ENCODE measurements at regions not wholly inside any gene's neighbourhood (a gene's known extent, or its start where the extent isn't known, plus 50 kb on each side); places are given as distances from the start of the nearest gene placed in this dataset.

GRCh38 chr9:80698725-80699410 lies 990.5 kb downstream of the TLE1 start:
- Histone ChIP-seq H3K9ac (ENCODE audit: insufficient read length) (no peak overlapping the region), H3K27ac (no peak overlapping the region), H3K9me3 (ENCODE audit: low read depth, low read length) (no peaks in the 10 kb centered on the region), H3K36me3 (ENCODE audit: insufficient read depth, low read length) (no peaks in the 10 kb centered on the region), H3K4me3 (no peak overlapping the region)
- no peak for DNase-seq (ENCODE audit: low read depth, low spot score)
- no peak for TF ChIP-seq EZH2 (IDR thresholded peaks at IDR 0.05)

- Histone ChIP-seq H3K9me3 (ENCODE audit: low read depth, low read length) (no peaks in the 10 kb centered on the region), H3K9ac (ENCODE audit: insufficient read length) (no peak overlapping the region), H3K4me3 (no peak overlapping the region), H3K27ac (no peak overlapping the region), H3K36me3 (ENCODE audit: insufficient read depth, low read length) (no peaks in the 10 kb centered on the region)
- no peak for DNase-seq (ENCODE audit: low read depth, low spot score)
- no peak for TF ChIP-seq POLR2AphosphoS5 (IDR thresholded peaks at IDR 0.05; ENCODE audit: borderline replicate concordance, low read depth, low read length)
- TF ChIP-seq FOXP2 (optimal IDR thresholded peaks at IDR 0.05; ENCODE audit: control extremely low read depth, extremely low read length, insufficient read depth): no peak
- TF ChIP-seq EZH2 (IDR thresholded peaks at IDR 0.05): no peak
Observed at GRCh38 chr9:80692751-80693150, 996.6 kb downstream of the TLE1 start.

- H3K36me3 ChIP-seq (ENCODE audit: insufficient read depth, low read length): no peaks in the 10 kb centered on the region
Observed at GRCh38 chr9:80691229-80691628, 998.1 kb downstream of the TLE1 start.

GRCh38 chr9:80690349-80690939 lies 998.9 kb downstream of the TLE1 start:
- no peaks in the 10 kb centered on the region for H3K36me3 ChIP-seq (ENCODE audit: insufficient read depth, low read length)
- H3K27ac ChIP-seq: no peak overlapping the region
- no peak overlapping the region for H3K9ac ChIP-seq (ENCODE audit: insufficient read length)
- no peak overlapping the region for H3K4me3 ChIP-seq
- TF ChIP-seq EZH2 (IDR thresholded peaks at IDR 0.05) (no peak), FOXP2 (optimal IDR thresholded peaks at IDR 0.05; ENCODE audit: control extremely low read depth, extremely low read length, insufficient read depth) (no peak), POLR2AphosphoS5 (IDR thresholded peaks at IDR 0.05; ENCODE audit: borderline replicate concordance, low read depth, low read length) (no peak)
- no peaks in the 10 kb centered on the region for H3K9me3 ChIP-seq (ENCODE audit: low read depth, low read length)
- no peak for DNase-seq (ENCODE audit: low read depth, low spot score)

More at GRCh38 chr9:80691229-80691628, 998.1 kb downstream of the TLE1 start:
- Histone ChIP-seq H3K27ac (no peak overlapping the region), H3K9me3 (ENCODE audit: low read depth, low read length) (no peaks in the 10 kb centered on the region), H3K4me3 (no peak overlapping the region), H3K9ac (ENCODE audit: insufficient read length) (no peak overlapping the region)
- DNase-seq (ENCODE audit: low read depth, low spot score): no peak
- TF ChIP-seq POLR2AphosphoS5 (IDR thresholded peaks at IDR 0.05; ENCODE audit: borderline replicate concordance, low read depth, low read length) (no peak), EZH2 (IDR thresholded peaks at IDR 0.05) (no peak), FOXP2 (optimal IDR thresholded peaks at IDR 0.05; ENCODE audit: control extremely low read depth, extremely low read length, insufficient read depth) (no peak)

- H3K36me3 ChIP-seq (ENCODE audit: insufficient read depth, low read length): no peaks in the 10 kb centered on the region
- TF ChIP-seq FOXP2 (optimal IDR thresholded peaks at IDR 0.05; ENCODE audit: control extremely low read depth, extremely low read length, insufficient read depth) (no peak), POLR2AphosphoS5 (IDR thresholded peaks at IDR 0.05; ENCODE audit: borderline replicate concordance, low read depth, low read length) (no peak), EZH2 (IDR thresholded peaks at IDR 0.05) (no peak)
Observed at GRCh38 chr9:80679916-80680315, 1009.4 kb downstream of the TLE1 start.

GRCh38 chr9:80678906-80679305 lies 1010.4 kb downstream of the TLE1 start:
- Histone ChIP-seq H3K4me3 (no peak overlapping the region), H3K9ac (ENCODE audit: insufficient read length) (no peak overlapping the region), H3K36me3 (ENCODE audit: insufficient read depth, low read length) (no peaks in the 10 kb centered on the region), H3K9me3 (ENCODE audit: low read depth, low read length) (no peaks in the 10 kb centered on the region), H3K27ac (no peak overlapping the region)
- TF ChIP-seq FOXP2 (optimal IDR thresholded peaks at IDR 0.05; ENCODE audit: control extremely low read depth, extremely low read length, insufficient read depth) (no peak), EZH2 (IDR thresholded peaks at IDR 0.05) (no peak), POLR2AphosphoS5 (IDR thresholded peaks at IDR 0.05; ENCODE audit: borderline replicate concordance, low read depth, low read length) (no peak)
- no peak for DNase-seq (ENCODE audit: low read depth, low spot score)

More at GRCh38 chr9:80679916-80680315, 1009.4 kb downstream of the TLE1 start:
- Histone ChIP-seq H3K27ac (no peak overlapping the region), H3K9ac (ENCODE audit: insufficient read length) (no peak overlapping the region), H3K9me3 (ENCODE audit: low read depth, low read length) (no peaks in the 10 kb centered on the region), H3K4me3 (no peak overlapping the region)
- no peak for DNase-seq (ENCODE audit: low read depth, low spot score)

GRCh38 chr9:80673496-80673895 lies 1015.9 kb downstream of the TLE1 start:
- H3K27ac ChIP-seq: no peak overlapping the region
- H3K36me3 ChIP-seq (ENCODE audit: insufficient read depth, low read length): no peaks in the 10 kb centered on the region
- no peak overlapping the region for H3K9ac ChIP-seq (ENCODE audit: insufficient read length)
- DNase-seq (ENCODE audit: low read depth, low spot score): no peak
- H3K9me3 ChIP-seq (ENCODE audit: low read depth, low read length): no peaks in the 10 kb centered on the region
- H3K4me3 ChIP-seq: no peak overlapping the region
- TF ChIP-seq FOXP2 (optimal IDR thresholded peaks at IDR 0.05; ENCODE audit: control extremely low read depth, extremely low read length, insufficient read depth) (no peak), POLR2AphosphoS5 (IDR thresholded peaks at IDR 0.05; ENCODE audit: borderline replicate concordance, low read depth, low read length) (no peak), EZH2 (IDR thresholded peaks at IDR 0.05) (no peak)

- H3K9ac ChIP-seq (ENCODE audit: insufficient read length): no peak overlapping the region
- TF ChIP-seq EZH2 (IDR thresholded peaks at IDR 0.05) (no peak), FOXP2 (optimal IDR thresholded peaks at IDR 0.05; ENCODE audit: control extremely low read depth, extremely low read length, insufficient read depth) (no peak), POLR2AphosphoS5 (IDR thresholded peaks at IDR 0.05; ENCODE audit: borderline replicate concordance, low read depth, low read length) (no peak)
- no peak overlapping the region for H3K27ac ChIP-seq
- no peak for DNase-seq (ENCODE audit: low read depth, low spot score)
- no peaks in the 10 kb centered on the region for H3K9me3 ChIP-seq (ENCODE audit: low read depth, low read length)
- H3K36me3 ChIP-seq (ENCODE audit: insufficient read depth, low read length): no peaks in the 10 kb centered on the region
- H3K4me3 ChIP-seq: no peak overlapping the region
Observed at GRCh38 chr9:80665479-80665878, 1023.9 kb downstream of the TLE1 start.
